ENCODE measurements at regions not wholly inside any gene's neighbourhood (a gene's known extent, or its start where the extent isn't known, plus 50 kb on each side); places are given as distances from the start of the nearest gene placed in this dataset.

GRCh38 chrX:26557691-26558321, 341.8 kb downstream of the MAGEB5 start:
- TF ChIP-seq CTCF (IDR thresholded peaks at IDR 0.05; ENCODE audit: insufficient read depth, low read length, poor library complexity, severe bottlenecking) = no peak
- TF ChIP-seq EZH2phosphoT487 (conservative IDR thresholded peaks at IDR 0.05; ENCODE audit: low read length) = no peak

Measured in SU-DHL-6 (cell line).